ENCODE measurements at regions not wholly inside any gene's neighbourhood (a gene's known extent, or its start where the extent isn't known, plus 50 kb on each side); places are given as distances from the start of the nearest gene placed in this dataset.

- TF ChIP-seq PKNOX1 (IDR thresholded peaks at IDR 0.05): no peak
- TF ChIP-seq CTBP1 (IDR thresholded peaks at IDR 0.05; ENCODE audit: borderline replicate concordance): no peak
- TF ChIP-seq FOXK2 (IDR thresholded peaks at IDR 0.05): no peak
- no peak for TF ChIP-seq SUZ12 (IDR thresholded peaks at IDR 0.05)
- TF ChIP-seq FOXA1 (IDR thresholded peaks at IDR 0.05): no peak
- TF ChIP-seq HDGF (IDR thresholded peaks at IDR 0.05; ENCODE audit: borderline replicate concordance): no peak
- no peak for TF ChIP-seq FOXM1 (IDR thresholded peaks at IDR 0.05; ENCODE audit: borderline replicate concordance)
- TF ChIP-seq ZNF384 (IDR thresholded peaks at IDR 0.05): no peak
- TF ChIP-seq ARNT (IDR thresholded peaks at IDR 0.05): no peak
- TF ChIP-seq TARDBP (IDR thresholded peaks at IDR 0.05): no peak
- no peak for TF ChIP-seq L3MBTL2 (conservative IDR thresholded peaks at IDR 0.05)
Observed at GRCh38 chr3:30547716-30548115, 58.7 kb upstream of the TGFBR2 start.

Data from HEK293T (cell line).